ENCODE measurements at regions not wholly inside any gene's neighbourhood (a gene's known extent, or its start where the extent isn't known, plus 50 kb on each side); places are given as distances from the start of the nearest gene placed in this dataset.

DNA sequence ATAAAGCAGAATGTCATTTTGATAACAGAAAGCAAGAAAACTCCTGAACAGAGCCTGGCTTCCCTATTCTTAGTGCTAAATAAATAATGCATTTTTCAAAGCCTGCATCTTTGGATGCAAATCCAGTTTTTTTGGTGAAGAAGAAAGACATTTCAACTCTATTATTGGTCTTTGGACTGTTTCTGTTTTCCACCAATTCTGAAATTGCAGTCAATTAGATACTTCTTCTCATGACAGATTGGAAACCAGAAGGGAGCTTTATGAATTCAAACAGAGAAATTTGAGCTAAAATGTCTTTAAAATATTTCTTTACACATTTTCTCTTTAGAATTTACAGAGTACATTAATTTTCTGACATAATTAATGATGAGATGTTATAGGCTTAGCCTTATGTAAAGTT is 189.8 kb downstream of the YTHDC2 start:
- TF ChIP-seq EZH2phosphoT487 (conservative IDR thresholded peaks at IDR 0.05; ENCODE audit: low read length): no peak
- no peak for TF ChIP-seq CTCF (IDR thresholded peaks at IDR 0.05; ENCODE audit: insufficient read depth, low read length, poor library complexity, severe bottlenecking)

All from SU-DHL-6 (cell line).